CD8-positive, alpha-beta memory T cell (primary cell): ENCODE measurements at regions not wholly inside any gene's neighbourhood (a gene's known extent, or its start where the extent isn't known, plus 50 kb on each side); places are given as distances from the start of the nearest gene placed in this dataset.

Source experiments
- CTCF ChIA-PET: fragments of 350-600 bp; sonication (Branson Sonifier 250); formaldehyde crosslinking; loops from one replicate; lab custom pipeline; 2021; ENCODE audit warnings: antibody characterized with exemption; lab: Charles Lee
- POLR2A ChIA-PET: fragments of 350-600 bp; sonication (Branson Sonifier 250); formaldehyde crosslinking; loops from one replicate; lab custom pipeline; 2021; ENCODE audit warnings: antibody characterized with exemption; lab: Charles Lee
- DNase-seq, 5 donors: peaks; one replicate each; pipeline versions ENCODE4 v3.0.0 to v3.0.0-alpha.2; 2020 to 2022; ENCODE audit warnings: mixed read lengths in 1 of 5
- H3K27ac ChIP-seq: one replicate; pipeline ENCODE4 v1.7.0; 2013; ENCODE audit warnings: low read depth, mild to moderate bottlenecking, low read length, moderate library complexity
- H3K27me3 ChIP-seq: 2 replicates; pipeline ENCODE4 v1.7.0; 2013; ENCODE audit warnings: low read length, mild to moderate bottlenecking; ENCODE audit not compliant: insufficient read depth, poor library complexity, severe bottlenecking
- H3K36me3 ChIP-seq: 2 replicates; pipeline ENCODE4 v1.7.0; 2013; ENCODE audit warnings: mild to moderate bottlenecking, low read length, moderate library complexity; ENCODE audit not compliant: insufficient read depth
- H3K4me1 ChIP-seq: 2 replicates; pipeline ENCODE4 v1.7.0; 2013; ENCODE audit warnings: mild to moderate bottlenecking, low read length, moderate library complexity; ENCODE audit not compliant: insufficient read depth
- H3K4me3 ChIP-seq: 2 replicates; pipeline ENCODE4 v1.7.0; 2013; ENCODE audit warnings: mild to moderate bottlenecking, low read length
- H3K9me3 ChIP-seq: 2 replicates; pipeline ENCODE4 v1.7.0; 2013; ENCODE audit warnings: mild to moderate bottlenecking, low read length
- H3K27ac Mint-ChIP-seq, 8 donors: one replicate each; pipeline ENCODE4 v1.8.0; 2020 to 2021; ENCODE audit warnings: mixed read lengths in 8 of 8, mild to moderate bottlenecking in 6 of 8, inconsistent platforms in 3 of 8, moderate library complexity in 3 of 8
- H3K27me3 Mint-ChIP-seq, 2 donors: one replicate each; pipeline ENCODE4 v1.8.0; 2020 to 2021; ENCODE audit warnings: mixed read lengths in 2 of 2, mild to moderate bottlenecking in 1 of 2, moderate library complexity in 1 of 2
- H3K36me3 Mint-ChIP-seq, 3 donors: one replicate each; pipeline ENCODE4 v1.8.0; 2020 to 2021; ENCODE audit warnings: mixed read lengths in 3 of 3, inconsistent platforms in 1 of 3, mild to moderate bottlenecking in 1 of 3
- H3K4me1 Mint-ChIP-seq, 3 donors: one replicate each; pipeline ENCODE4 v1.8.0; 2020 to 2021; ENCODE audit warnings: mixed read lengths in 3 of 3, inconsistent platforms in 1 of 3, mild to moderate bottlenecking in 1 of 3
- H3K4me3 Mint-ChIP-seq, 7 donors: one replicate each; pipeline ENCODE4 v1.8.0; 2020 to 2021; ENCODE audit warnings: mixed read lengths in 7 of 7, mild to moderate bottlenecking in 6 of 7, moderate library complexity in 4 of 7, inconsistent platforms in 2 of 7
- H3K9me3 Mint-ChIP-seq, 5 donors: one replicate each; pipeline ENCODE4 v1.8.0; 2020 to 2022; ENCODE audit warnings: mixed read lengths in 5 of 5, mild to moderate bottlenecking in 3 of 5, moderate library complexity in 2 of 5, inconsistent platforms in 1 of 5

- peaks cover 0 to 2% of the 10 kb centered on the region in 2 donors for H3K27me3 Mint-ChIP-seq
- H3K9me3 ChIP-seq, result no peaks in the 10 kb centered on the region
- no peak overlapping the region for H3K27ac ChIP-seq
- POLR2A ChIA-PET, result no interaction called here
- no peaks in the 10 kb centered on the region for H3K36me3 Mint-ChIP-seq
- H3K36me3 ChIP-seq, result no peaks in the 10 kb centered on the region
- no peaks in the 10 kb centered on the region for H3K27me3 ChIP-seq
- no peak overlapping the region for H3K4me3 Mint-ChIP-seq
- no peaks in the 10 kb centered on the region for H3K4me1 ChIP-seq
- H3K4me3 ChIP-seq, result no peak overlapping the region
- H3K4me1 Mint-ChIP-seq, result peaks cover 0 to 3% (median 0%) of the 10 kb centered on the region in 3 donors
- CTCF ChIA-PET, result no interaction called here
- peaks cover 0 to 4% (median 0%) of the 10 kb centered on the region in 5 donors for H3K9me3 Mint-ChIP-seq
- no peak overlapping the region for H3K27ac Mint-ChIP-seq
- no peak for DNase-seq
Measured at GRCh38 chr2:212610872-212611425, 72.3 kb upstream of the ERBB4 start.

- H3K27ac ChIP-seq, result no peak overlapping the region
- H3K4me1 ChIP-seq, result no peaks in the 10 kb centered on the region
- H3K36me3 ChIP-seq, result no peaks in the 10 kb centered on the region
- peaks cover 0 to 3% (median 0%) of the 10 kb centered on the region in 3 donors for H3K4me1 Mint-ChIP-seq
- POLR2A ChIA-PET, result no interaction called here
- DNase-seq, result no peak
- no peaks in the 10 kb centered on the region for H3K27me3 ChIP-seq
- H3K9me3 ChIP-seq, result no peaks in the 10 kb centered on the region
- no peak overlapping the region for H3K4me3 Mint-ChIP-seq
- H3K36me3 Mint-ChIP-seq, result no peaks in the 10 kb centered on the region
- H3K4me3 ChIP-seq, result no peak overlapping the region
- peaks cover 0 to 2% (median 0%) of the 10 kb centered on the region in 5 donors for H3K9me3 Mint-ChIP-seq
- no peak overlapping the region for H3K27ac Mint-ChIP-seq
- CTCF ChIA-PET, result no interaction called here
- peaks cover 0 to 2% of the 10 kb centered on the region in 2 donors for H3K27me3 Mint-ChIP-seq
Measured at GRCh38 chr2:212609479-212609878, 70.9 kb upstream of the ERBB4 start.

- Mint-ChIP-seq H3K27me3 (peaks cover 0 to 2% of the 10 kb centered on the region in 2 donors), H3K9me3 (peaks cover 0 to 2% (median 0%) of the 10 kb centered on the region in 5 donors), H3K4me3 (no peak overlapping the region), H3K36me3 (peaks cover 0 to 4% (median 0%) of the 10 kb centered on the region in 3 donors), H3K27ac (no peak overlapping the region), H3K4me1 (peaks cover 0 to 3% (median 0%) of the 10 kb centered on the region in 3 donors)
- H3K4me3 ChIP-seq, result no peak overlapping the region
- no peaks in the 10 kb centered on the region for H3K27me3 ChIP-seq
- H3K9me3 ChIP-seq, result no peaks in the 10 kb centered on the region
- no peaks in the 10 kb centered on the region for H3K4me1 ChIP-seq
- DNase-seq, result no peak
- ChIA-PET POLR2A (no interaction called here), CTCF (no interaction called here)
- no peaks in the 10 kb centered on the region for H3K36me3 ChIP-seq
- no peak overlapping the region for H3K27ac ChIP-seq
Measured at GRCh38 chr2:212607080-212607479, 68.5 kb upstream of the ERBB4 start.

GRCh38 chr2:212606232-212606631 lies 67.6 kb upstream of the ERBB4 start:
- Mint-ChIP-seq H3K9me3 (peaks cover 0 to 2% (median 0%) of the 10 kb centered on the region in 5 donors), H3K4me3 (no peak overlapping the region), H3K4me1 (peaks cover 0 to 3% (median 0%) of the 10 kb centered on the region in 3 donors), H3K36me3 (peaks cover 0 to 4% (median 0%) of the 10 kb centered on the region in 3 donors), H3K27ac (no peak overlapping the region), H3K27me3 (peaks cover 0 to 2% of the 10 kb centered on the region in 2 donors)
- Histone ChIP-seq H3K27ac (no peak overlapping the region), H3K27me3 (no peaks in the 10 kb centered on the region), H3K9me3 (no peaks in the 10 kb centered on the region), H3K4me3 (no peak overlapping the region), H3K4me1 (no peaks in the 10 kb centered on the region), H3K36me3 (no peaks in the 10 kb centered on the region)
- ChIA-PET POLR2A (no interaction called here), CTCF (no interaction called here)
- DNase-seq, result no peak

- H3K36me3 Mint-ChIP-seq, result no peaks in the 10 kb centered on the region
- Histone ChIP-seq H3K27ac (no peak overlapping the region), H3K9me3 (no peaks in the 10 kb centered on the region), H3K27me3 (no peaks in the 10 kb centered on the region), H3K36me3 (no peaks in the 10 kb centered on the region), H3K4me3 (no peak overlapping the region), H3K4me1 (no peaks in the 10 kb centered on the region)
- ChIA-PET POLR2A (no interaction called here), CTCF (no interaction called here)
- no peaks in the 10 kb centered on the region for H3K27me3 Mint-ChIP-seq
- H3K4me3 Mint-ChIP-seq, result no peak overlapping the region
- no peak overlapping the region for H3K27ac Mint-ChIP-seq
- no peak for DNase-seq
- no peaks in the 10 kb centered on the region for H3K9me3 Mint-ChIP-seq
- no peaks in the 10 kb centered on the region for H3K4me1 Mint-ChIP-seq
Measured at GRCh38 chr2:212596688-212597087, 58.1 kb upstream of the ERBB4 start.

GRCh38 chr2:212596276-212596675 lies 57.7 kb upstream of the ERBB4 start:
- Histone ChIP-seq H3K9me3 (no peaks in the 10 kb centered on the region), H3K27ac (no peak overlapping the region), H3K4me3 (no peak overlapping the region), H3K4me1 (no peaks in the 10 kb centered on the region), H3K27me3 (no peaks in the 10 kb centered on the region), H3K36me3 (no peaks in the 10 kb centered on the region)
- H3K9me3 Mint-ChIP-seq, result no peaks in the 10 kb centered on the region
- no peaks in the 10 kb centered on the region for H3K27me3 Mint-ChIP-seq
- POLR2A ChIA-PET, result no interaction called here
- no peaks in the 10 kb centered on the region for H3K36me3 Mint-ChIP-seq
- no peak overlapping the region for H3K4me3 Mint-ChIP-seq
- H3K27ac Mint-ChIP-seq, result no peak overlapping the region
- H3K4me1 Mint-ChIP-seq, result no peaks in the 10 kb centered on the region
- no peak for DNase-seq
- CTCF ChIA-PET, result no interaction called here

- Mint-ChIP-seq H3K27me3 (no peaks in the 10 kb centered on the region), H3K9me3 (no peaks in the 10 kb centered on the region), H3K4me1 (no peaks in the 10 kb centered on the region), H3K4me3 (no peak overlapping the region), H3K27ac (no peak overlapping the region), H3K36me3 (no peaks in the 10 kb centered on the region)
- Histone ChIP-seq H3K27me3 (no peaks in the 10 kb centered on the region), H3K4me3 (no peak overlapping the region), H3K4me1 (no peaks in the 10 kb centered on the region), H3K27ac (no peak overlapping the region), H3K9me3 (no peaks in the 10 kb centered on the region), H3K36me3 (no peaks in the 10 kb centered on the region)
- ChIA-PET CTCF (no interaction called here), POLR2A (no interaction called here)
- no peak for DNase-seq
Measured at GRCh38 chr2:212595036-212595654, 56.5 kb upstream of the ERBB4 start.

GRCh38 chr2:212592695-212593094 lies 54.1 kb upstream of the ERBB4 start:
- H3K4me3 ChIP-seq, result no peak overlapping the region
- no peaks in the 10 kb centered on the region for H3K9me3 ChIP-seq
- no peak for DNase-seq
- no peak overlapping the region for H3K27ac Mint-ChIP-seq
- H3K27me3 Mint-ChIP-seq, result no peaks in the 10 kb centered on the region
- H3K27ac ChIP-seq, result no peak overlapping the region
- ChIA-PET POLR2A (no interaction called here), CTCF (no interaction called here)
- H3K9me3 Mint-ChIP-seq, result no peaks in the 10 kb centered on the region
- no peaks in the 10 kb centered on the region for H3K36me3 ChIP-seq
- no peaks in the 10 kb centered on the region for H3K36me3 Mint-ChIP-seq
- no peaks in the 10 kb centered on the region for H3K4me1 Mint-ChIP-seq
- no peaks in the 10 kb centered on the region for H3K27me3 ChIP-seq
- no peak overlapping the region for H3K4me3 Mint-ChIP-seq
- H3K4me1 ChIP-seq, result no peaks in the 10 kb centered on the region
